ENCODE measurements at regions not wholly inside any gene's neighbourhood (a gene's known extent, or its start where the extent isn't known, plus 50 kb on each side); places are given as distances from the start of the nearest gene placed in this dataset.

- no peaks in the 10 kb centered on the region for H3K79me2 ChIP-seq (ENCODE audit: low read depth)
- no peak for TF ChIP-seq CTCF (conservative IDR thresholded peaks at IDR 0.05)
- TF ChIP-seq EZH2 (IDR thresholded peaks at IDR 0.05; ENCODE audit: low read depth), result no peak
- H3K4me2 ChIP-seq, result no peak overlapping the region
- BruUV-seq (replicated peaks), result no TSS peak
- no peaks in the 10 kb centered on the region for H3K9me2 ChIP-seq (ENCODE audit: insufficient read depth)
- no peaks in the 10 kb centered on the region for H3F3A ChIP-seq (ENCODE audit: insufficient read depth, low read depth)
- H3K27me3 ChIP-seq (ENCODE audit: insufficient read depth, low read depth), result peaks cover 59% of the 10 kb centered on the region
- no peaks in the 10 kb centered on the region for H3K4me1 ChIP-seq (replicated peaks; ENCODE audit: insufficient read depth)
- POLR2A ChIA-PET (ENCODE audit: unreplicated experiment), result no interaction called here
- H2AFZ ChIP-seq, result no peak overlapping the region
- no peak overlapping the region for H3K4me3 ChIP-seq
- no peaks in the 10 kb centered on the region for H3K36me3 ChIP-seq (ENCODE audit: low read depth)
- intact Hi-C loops (cut with micrococcal nuclease; ENCODE audit: unreplicated experiment), result no loop called here
- H4K20me1 ChIP-seq (ENCODE audit: insufficient read depth), result no peaks in the 10 kb centered on the region
- no peak overlapping the region for H3K27ac ChIP-seq
- CTCF ChIA-PET, result no interaction called here
- H3K9me3 ChIP-seq (ENCODE audit: insufficient read depth, low read depth), result no peaks in the 10 kb centered on the region
- DNase-seq, result no peak
Measured at GRCh38 chr11:119941171-119941570, 196.7 kb downstream of the TRIM29 start.

DNA sequence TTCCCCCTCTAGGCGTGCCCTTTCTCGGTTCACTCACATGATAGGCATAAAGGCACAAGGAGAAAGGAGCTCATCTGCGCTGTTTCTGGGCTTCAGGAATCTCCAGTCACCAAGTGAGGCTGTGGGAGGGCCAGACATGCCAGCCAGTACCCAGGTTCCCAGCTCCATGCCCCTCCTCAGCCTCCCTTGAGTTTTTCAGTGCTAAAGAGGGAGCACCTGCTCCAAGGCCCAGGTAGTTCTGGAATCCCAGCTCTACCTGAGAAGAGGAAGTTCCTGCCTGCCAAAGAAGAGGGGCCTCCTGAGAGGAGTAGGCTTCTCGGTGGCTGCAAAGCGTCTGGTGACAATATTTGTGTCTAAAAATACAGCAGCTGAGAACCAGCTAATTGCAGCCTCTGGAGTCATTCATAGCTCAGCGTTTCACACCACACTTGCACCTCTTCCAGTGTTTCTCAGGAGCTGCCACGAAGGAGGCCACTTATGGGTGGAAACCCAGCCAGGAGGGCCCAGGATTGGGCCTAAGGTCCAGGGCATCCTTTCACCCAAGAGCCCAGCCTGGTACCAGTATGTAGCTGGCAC lies 197.4 kb downstream of the TRIM29 start:
- no peak for DNase-seq
- ChIA-PET CTCF (no interaction called here), POLR2A (ENCODE audit: unreplicated experiment) (no interaction called here)
- Histone ChIP-seq H3K4me3 (no peak overlapping the region), H3K27me3 (ENCODE audit: insufficient read depth, low read depth) (peaks cover 61% of the 10 kb centered on the region), H3K4me1 (replicated peaks; ENCODE audit: insufficient read depth) (no peaks in the 10 kb centered on the region), H3K9me3 (ENCODE audit: insufficient read depth, low read depth) (no peaks in the 10 kb centered on the region), H3K27ac (no peak overlapping the region), H3K9me2 (ENCODE audit: insufficient read depth) (no peaks in the 10 kb centered on the region), H3K79me2 (ENCODE audit: low read depth) (no peaks in the 10 kb centered on the region), H3F3A (ENCODE audit: insufficient read depth, low read depth) (no peaks in the 10 kb centered on the region), H4K20me1 (ENCODE audit: insufficient read depth) (no peaks in the 10 kb centered on the region), H3K36me3 (ENCODE audit: low read depth) (no peaks in the 10 kb centered on the region), H2AFZ (no peak overlapping the region), H3K4me2 (no peak overlapping the region)
- BruUV-seq (replicated peaks), result no TSS peak
- intact Hi-C loops (cut with micrococcal nuclease; ENCODE audit: unreplicated experiment), result no loop called here
- TF ChIP-seq EZH2 (IDR thresholded peaks at IDR 0.05; ENCODE audit: low read depth), result no peak
- TF ChIP-seq CTCF (conservative IDR thresholded peaks at IDR 0.05), result no peak

DNA sequence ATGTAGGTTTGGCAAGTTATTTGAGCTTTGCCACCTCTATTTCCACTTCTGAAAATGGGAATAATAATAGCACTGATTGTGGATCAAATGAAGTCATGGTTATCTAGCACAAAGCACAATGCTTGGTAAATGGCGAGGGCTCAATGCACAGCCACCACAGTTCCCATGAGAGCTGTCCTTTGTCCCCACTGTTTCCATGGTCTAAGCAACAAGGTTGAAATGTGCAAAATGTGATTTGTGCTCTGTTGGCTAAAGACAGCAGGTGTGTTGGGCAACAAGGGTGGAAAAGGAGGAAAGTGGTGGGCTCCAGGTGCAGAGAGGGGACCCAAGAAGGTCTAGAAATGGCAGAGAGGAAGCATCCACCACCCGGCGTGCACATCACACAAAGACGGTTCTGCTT lies 200.5 kb downstream of the TRIM29 start:
- H3K36me3 ChIP-seq (ENCODE audit: low read depth), result no peaks in the 10 kb centered on the region
- DNase-seq, result no peak
- no peak overlapping the region for H3K4me2 ChIP-seq
- H3K27ac ChIP-seq, result no peak overlapping the region
- H3K9me3 ChIP-seq (ENCODE audit: insufficient read depth, low read depth), result no peaks in the 10 kb centered on the region
- H3K4me3 ChIP-seq, result no peak overlapping the region
- peaks cover 80% of the 10 kb centered on the region for H3K27me3 ChIP-seq (ENCODE audit: insufficient read depth, low read depth)
- H2AFZ ChIP-seq, result no peak overlapping the region
- no peaks in the 10 kb centered on the region for H3K4me1 ChIP-seq (replicated peaks; ENCODE audit: insufficient read depth)
- H4K20me1 ChIP-seq (ENCODE audit: insufficient read depth), result no peaks in the 10 kb centered on the region
- H3K79me2 ChIP-seq (ENCODE audit: low read depth), result no peaks in the 10 kb centered on the region
- POLR2A ChIA-PET (ENCODE audit: unreplicated experiment), result no interaction called here
- CTCF ChIA-PET, result no interaction called here
- no peaks in the 10 kb centered on the region for H3F3A ChIP-seq (ENCODE audit: insufficient read depth, low read depth)
- TF ChIP-seq CTCF (conservative IDR thresholded peaks at IDR 0.05) (no peak), EZH2 (IDR thresholded peaks at IDR 0.05; ENCODE audit: low read depth) (no peak)
- BruUV-seq (replicated peaks), result no TSS peak
- intact Hi-C loops (cut with micrococcal nuclease; ENCODE audit: unreplicated experiment), result no loop called here
- no peaks in the 10 kb centered on the region for H3K9me2 ChIP-seq (ENCODE audit: insufficient read depth)
